GM19395 (cell line): ENCODE measurements at regions not wholly inside any gene's neighbourhood (a gene's known extent, or its start where the extent isn't known, plus 50 kb on each side); places are given as distances from the start of the nearest gene placed in this dataset.
A peak's percentile ranks its signal among the peaks of the same experiment; 100 is the strongest.

Experiments used
- ATAC-seq: cut with Tn5 transposase; IDR thresholded peaks from one replicate; pipeline ENCODE4 v1.9.1; 2021; ENCODE audit warnings: mild to moderate bottlenecking, moderate library complexity; ENCODE audit not compliant: unreplicated experiment

DNA sequence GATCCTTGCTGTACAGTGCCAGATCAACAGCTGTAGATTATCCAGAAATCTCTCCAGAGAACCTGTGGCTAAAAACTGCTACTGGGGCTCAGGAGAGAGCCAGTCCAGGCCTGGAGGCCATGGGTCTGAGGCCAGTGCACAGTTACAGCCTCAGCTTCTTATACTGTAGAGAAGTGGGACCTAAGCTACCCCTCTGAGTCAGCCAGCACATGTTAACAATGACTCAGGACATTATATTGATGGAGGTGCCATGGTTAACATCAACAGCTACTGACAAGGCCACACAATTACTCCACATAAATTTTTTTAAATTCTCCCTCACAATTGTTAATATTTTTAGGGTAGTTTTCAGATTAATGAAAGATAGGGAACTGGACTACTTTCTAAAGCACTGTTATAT lies 138.5 kb downstream of the RBM26 start:
- ATAC-seq: no peak

DNA sequence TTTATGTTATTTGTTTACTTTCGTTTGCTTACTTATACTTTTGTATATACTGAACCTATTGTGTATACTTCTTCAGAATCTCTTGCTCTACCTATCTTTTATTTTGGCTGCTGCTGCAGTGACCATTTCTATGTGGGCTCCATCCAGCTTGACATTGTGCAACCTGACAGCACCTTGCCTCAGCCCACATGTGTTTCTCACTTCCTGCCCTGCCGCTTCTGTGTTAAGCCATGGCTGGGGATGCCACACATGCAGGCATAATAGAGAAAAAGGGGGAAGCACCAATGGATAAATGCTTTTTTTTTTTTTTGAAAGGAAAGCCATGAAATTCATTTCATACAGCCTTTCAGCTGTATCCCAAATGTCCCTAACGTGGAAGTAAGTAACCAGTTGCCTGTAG lies 147.6 kb downstream of the RBM26 start:
- peak; percentile 93 for ATAC-seq

DNA sequence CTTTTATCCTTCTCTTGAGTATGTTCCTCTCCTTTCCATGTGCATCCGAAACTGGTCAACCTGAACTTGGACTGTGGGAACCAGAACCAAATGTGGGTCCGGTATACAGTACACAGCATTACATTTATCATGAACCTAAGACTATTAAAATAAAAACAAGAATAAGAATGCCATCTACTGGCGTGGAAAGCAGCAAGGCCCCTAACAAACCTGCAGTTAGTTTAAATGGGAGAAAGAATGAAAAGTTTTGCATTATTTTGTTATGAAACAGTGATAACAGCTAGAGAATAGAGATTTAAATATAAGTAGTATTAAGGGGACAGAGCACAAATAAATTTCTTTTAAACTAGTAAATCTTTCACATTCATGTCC lies 159.5 kb downstream of the RBM26 start:
- ATAC-seq: peak; percentile 35

DNA sequence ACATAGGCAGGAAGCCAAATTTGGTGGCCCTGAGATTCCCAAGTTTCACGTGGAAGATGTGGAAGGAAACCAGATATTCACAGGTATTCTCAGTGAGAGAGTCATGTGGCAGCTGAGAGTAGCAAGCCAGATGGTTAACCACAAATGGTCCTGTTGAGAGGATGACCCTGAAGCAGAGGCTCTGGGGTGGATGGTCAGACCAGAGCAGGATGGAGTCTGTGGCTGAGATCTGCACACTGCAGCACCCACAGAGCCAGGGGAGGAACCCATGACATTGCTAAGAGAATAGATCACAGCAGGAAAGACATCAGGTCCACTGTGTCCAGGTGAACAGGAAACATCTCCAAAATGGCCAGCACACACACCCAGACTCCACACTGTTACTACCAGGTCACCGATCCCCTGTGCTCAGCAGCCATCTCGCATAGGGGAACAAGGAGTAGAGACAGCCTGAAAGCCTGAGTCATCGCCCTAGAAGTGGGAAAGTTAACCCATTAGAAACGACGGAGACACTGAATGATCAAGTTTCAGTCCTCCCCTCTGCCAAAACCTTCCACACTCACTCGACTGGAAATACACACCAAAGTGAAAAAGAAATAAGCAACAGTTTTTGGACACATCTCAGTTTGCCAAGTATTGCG lies 160.0 kb downstream of the RBM26 start:
- ATAC-seq: peak; percentile 63

DNA sequence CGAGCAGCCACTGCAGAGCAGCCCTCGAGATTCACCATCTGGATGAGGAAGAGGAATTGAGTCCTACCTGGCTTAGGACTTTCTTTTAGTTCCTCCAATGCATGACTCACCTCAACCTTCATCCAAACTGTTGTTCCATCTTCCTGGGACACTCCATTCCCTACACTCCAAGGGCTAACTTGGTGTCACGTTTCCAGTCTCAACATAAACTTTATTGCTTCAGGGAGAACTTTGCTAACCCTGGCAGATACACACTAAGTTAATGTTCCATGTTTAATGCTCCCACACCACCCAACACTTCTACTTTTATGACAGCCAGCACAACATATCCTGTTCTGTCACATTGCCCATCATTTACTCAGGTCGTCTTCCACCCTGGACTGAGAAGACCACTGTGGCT lies 164.4 kb downstream of the RBM26 start:
- no peak for ATAC-seq

DNA sequence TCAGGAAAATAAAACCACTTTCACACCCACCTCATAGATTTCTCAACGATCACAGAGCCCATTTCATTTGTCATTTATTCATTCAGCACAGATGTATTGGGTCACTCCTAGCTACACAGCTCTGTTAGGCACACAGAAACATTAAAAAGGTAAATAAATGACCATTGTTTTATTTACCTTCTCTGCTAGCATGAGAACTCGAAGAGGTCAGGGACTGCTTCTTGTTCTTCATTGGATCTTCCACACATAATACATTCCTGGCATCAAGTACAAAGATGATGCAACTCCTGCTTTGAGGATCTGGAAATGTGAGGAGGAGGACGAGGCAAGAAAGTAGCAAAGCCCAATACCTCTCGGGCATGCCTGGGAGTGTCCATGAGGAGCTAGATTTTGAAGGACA lies 168.1 kb downstream of the RBM26 start:
- no peak for ATAC-seq

DNA sequence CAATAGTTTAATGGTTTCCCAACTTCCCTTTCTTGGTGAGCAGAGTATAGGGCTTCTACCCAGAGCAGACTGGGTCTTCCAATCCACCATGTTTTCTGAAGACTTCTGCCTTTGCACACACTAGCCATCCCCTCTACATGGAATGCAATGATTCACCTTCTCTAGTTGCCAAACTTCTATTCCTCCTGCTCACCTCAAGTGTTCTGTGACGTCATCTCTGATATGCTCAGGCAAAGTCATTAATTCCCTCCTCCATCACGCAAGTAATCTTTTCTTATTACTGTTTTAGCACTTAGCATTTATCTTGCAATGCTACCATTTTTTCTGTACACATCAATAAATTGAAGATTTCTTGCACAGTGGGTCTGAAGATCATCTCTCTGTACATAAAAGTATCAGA lies 174.2 kb downstream of the RBM26 start:
- no peak for ATAC-seq

DNA sequence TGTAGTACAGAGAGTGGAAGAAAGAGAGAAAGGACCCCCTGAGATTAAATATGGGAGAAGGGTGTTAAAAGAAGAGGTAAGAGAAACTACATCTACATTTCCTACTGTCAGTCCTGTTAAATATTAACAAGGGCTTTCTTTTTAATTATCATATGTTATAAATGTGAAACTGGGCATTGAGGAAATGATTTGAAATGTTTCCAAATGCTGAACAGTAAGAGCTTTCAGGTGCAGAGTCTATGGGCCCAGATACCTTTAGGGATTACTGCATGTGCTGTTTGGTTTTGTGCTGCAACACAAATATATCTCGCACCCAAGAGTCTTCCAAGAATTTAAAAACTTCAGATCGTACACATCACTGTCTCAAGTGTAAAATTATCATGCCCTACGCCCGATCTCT lies 176.3 kb downstream of the RBM26 start:
- ATAC-seq: no peak

DNA sequence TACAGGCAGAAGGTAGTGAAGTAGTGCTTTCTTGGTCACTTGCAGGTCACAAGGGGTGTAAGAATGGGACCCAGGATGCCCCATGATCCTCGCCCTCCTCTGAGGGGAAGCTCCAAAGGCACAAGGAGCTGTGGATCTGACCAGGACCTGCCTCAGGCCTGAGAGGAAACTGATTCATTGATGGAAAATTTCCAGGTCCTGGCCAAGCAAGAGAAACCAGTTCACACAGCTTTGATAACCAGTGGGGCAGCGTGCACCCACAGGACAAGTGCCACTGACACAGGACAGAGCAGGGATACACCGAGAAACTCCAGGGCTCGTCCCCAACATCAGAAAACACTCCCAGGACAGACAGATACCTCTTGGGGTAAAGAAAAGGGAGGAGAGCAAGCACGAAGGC lies 177.1 kb downstream of the RBM26 start:
- no peak for ATAC-seq

DNA sequence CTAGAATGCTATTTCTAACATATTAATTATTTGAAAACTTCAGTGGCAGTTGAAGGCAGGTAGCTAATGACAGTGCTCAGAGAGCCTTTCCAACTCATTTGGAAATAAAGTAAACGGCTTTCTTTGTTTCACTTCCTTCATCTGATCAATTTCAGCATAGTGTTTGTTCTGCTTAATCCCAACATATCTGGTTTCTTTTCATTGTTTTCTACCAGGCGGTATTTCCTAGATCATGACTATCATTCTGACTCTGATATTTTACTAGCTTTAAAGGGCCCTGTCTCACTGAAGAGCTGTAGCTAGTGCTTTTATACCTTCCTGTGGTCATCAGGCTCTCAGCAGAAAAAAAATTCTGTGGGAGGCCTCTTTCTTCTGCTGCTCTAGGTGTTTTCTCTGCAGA lies 178.6 kb downstream of the RBM26 start:
- peak; percentile 88 for ATAC-seq

DNA sequence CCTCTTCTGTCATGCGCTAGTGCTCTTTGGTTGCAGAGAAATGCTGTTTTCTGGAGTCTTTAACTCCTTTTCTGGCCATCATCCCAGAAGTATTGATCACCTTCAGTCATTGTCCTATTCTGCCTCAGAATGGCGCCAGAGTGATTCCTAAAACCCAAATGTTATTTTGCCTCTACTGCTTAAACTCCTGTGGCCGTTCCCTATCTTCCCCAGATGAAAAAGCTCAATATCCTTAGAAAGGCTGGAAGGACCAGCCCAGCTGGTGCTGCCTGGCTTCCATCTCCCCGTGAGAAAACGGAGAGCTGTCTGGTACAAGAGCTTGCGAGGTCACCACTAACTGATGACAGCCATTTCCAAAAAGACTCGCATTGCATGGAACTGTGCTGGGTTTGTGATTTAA lies 179.1 kb downstream of the RBM26 start:
- peak; percentile 34 for ATAC-seq

DNA sequence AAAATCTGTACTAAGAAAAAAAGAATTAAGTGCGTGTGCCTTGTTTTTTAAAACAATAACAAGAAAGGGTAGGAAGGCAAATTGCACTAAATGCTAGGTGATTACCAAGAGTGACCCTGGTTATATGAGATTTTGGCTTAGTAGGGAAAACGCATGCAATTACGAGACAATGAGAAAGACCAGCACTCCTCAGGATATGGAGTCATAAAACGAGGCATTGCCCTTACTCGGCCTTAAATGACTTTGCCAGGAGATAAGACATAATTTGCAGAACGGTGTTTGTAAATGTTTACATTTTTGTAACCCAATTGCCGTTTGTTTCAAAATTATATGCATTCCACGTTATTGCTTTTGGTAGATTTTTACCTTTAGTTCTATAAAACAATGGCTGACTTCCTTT lies 179.8 kb downstream of the RBM26 start:
- no peak for ATAC-seq

DNA sequence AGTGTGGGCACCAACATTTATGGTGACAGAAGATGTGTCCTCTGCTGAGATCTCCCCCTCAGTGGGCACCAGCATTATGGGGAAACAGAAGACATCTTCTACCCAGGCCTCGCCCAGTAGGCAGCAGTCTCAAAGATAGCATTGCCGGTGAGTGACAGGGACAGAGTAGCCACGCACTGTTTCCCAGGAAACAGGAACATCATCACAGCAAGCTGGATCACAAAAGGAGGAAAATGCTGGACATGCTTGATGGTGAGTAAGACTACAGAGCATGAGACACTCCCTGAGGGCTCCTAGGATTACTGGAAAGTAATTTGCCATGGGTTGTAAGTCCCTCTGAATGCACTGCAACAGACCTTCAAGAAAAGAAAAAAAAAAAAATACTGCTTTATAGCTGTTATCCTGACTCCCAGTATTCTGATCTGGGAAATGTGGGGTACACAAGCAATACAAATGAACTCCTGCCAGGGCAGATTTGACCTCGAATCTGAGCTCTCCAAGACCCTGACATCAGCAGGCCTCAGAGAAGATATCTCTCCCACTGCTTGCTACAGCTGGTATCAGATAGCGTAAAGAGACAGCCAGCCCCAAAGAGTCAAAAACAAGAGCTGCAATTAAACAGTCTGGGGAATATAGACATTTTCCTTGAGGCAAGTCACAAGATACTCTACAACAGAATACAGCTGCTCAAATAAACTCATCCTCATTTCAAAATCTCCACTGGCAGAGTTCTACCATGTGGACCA lies 180.4 kb downstream of the RBM26 start:
- no peak for ATAC-seq

DNA sequence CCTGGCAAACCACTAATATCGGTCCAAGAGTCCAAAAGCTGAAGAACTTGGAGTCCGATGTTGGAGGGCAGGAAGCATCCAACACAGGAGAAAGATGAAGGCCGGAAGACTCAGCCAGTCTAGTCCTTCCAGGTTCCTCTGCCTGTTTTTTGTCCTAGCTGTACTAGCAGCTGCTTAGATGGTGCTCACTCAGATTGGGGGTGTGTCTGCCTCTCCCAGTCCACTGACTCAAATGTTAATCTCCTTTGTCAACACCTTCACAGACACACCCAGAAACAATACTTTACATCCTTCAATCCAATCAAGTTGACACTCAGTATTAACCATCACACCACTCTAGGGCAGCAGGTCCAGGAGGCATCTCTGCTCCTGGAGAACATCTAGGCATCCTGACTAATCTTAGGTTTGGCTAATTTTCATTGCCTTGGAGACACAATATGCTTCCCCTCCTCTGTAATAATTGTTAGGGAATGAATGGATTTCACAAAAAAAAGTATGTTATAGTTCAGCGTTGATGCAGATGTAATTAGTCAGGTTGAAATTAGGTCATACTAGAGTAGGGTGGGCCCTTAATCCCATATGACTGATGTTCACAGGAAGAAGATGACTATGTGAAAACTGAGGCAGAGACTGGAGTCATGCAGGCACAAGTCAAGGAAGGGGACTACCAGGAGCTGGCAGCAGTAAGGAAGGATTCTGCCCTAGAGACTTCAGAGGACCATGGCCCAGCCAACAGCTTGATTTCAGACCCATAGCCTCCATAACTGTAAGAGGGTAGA lies 183.4 kb downstream of the RBM26 start:
- ATAC-seq: no peak

DNA sequence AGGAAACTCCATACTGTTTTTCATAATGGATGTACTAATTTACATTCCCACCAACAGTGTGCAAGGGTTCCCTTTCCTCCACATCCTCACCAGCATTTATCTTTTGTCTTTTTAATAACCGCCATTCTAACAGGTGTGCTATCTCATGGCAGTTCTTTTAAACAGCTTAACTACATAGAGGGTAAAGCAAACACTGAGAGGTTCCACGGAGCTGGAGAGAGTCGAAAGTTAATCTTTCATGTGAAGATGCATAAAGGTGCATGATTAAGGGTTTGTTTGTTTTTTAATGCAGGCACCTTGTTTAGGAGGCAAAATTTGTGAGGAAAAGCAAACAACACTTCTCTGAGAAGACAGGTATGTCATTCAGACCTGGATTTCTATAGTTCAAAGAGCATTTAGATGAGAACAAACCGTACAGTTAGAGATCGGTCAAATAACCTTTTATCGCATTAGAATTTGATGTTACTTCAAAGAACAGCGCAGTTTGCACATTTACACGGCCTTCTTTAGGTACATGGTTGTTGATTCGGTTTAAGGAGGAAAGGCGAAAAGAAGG lies 193.9 kb downstream of the RBM26 start:
- no peak for ATAC-seq

DNA sequence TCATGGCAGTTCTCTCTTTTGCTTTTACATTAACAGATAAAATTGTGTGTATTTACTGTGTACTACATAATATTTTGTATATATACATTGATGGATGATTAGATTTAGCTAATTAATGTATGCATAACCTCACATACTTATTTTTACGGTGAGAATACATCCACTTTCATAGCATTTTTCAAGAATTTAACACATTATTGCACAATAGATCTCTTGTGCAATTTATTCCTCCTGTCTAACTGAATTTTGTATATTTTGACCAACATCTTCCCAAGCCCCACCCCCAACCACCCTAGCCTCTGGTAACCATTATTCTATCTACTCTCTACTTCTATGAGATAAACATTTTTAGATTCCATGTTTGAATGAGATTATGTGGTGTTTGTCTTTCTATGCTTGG lies 194.7 kb downstream of the RBM26 start:
- no peak for ATAC-seq

DNA sequence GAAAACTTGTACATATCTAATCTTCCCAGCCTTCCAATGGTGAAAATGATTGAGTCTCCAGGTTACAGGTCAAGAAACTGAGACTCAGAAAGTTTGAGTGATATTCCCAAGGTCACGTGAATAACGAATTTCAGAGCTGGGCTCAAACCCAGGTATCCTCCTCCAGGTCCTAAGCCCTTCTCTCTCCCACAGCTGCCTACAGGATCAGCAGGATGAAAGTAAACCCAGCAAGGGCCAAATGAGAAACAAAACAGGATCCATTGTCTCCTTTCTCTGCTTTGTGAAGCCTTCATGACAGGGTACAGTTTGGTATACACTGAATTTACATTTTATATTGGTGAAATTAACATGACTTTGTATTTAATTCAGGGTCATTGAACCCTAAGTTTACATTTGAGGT lies 208.1 kb downstream of the RBM26 start:
- ATAC-seq: no peak

DNA sequence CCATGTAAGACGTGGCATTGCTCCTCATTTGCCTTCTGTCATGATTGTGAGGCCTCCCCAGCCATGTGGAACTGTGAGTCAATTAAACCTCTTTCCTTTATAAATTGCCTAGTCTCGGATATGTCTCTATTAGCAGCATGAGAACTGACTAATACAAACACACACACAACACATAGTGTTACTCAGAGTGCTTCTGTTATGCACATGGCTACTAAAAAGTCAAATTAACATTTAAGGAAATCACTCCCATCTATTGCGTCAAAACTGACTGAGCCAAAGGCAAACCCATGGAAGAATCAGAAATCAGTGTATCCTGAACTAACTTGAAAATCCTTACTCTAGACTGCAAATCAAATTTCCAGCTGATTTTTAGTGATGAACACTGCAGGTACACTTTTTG lies 209.2 kb downstream of the RBM26 start:
- ATAC-seq: no peak

DNA sequence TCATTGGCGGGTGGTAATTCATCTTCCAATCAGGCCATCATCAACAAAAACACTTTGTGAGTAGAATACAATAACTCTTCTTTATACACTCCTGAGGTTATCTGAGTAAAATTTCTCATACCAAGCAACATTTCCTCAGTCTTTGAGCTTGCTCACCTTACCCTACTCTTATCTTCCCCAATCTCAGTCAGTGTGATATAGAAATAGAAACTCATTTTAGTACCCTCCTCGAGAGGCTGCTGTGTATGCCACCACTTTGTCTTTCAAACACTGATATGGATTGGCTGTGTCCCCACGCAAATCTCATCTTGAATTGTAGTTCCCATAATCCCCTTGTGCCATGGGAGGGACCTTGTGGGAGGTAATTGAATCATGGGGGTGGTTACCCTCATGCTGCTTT lies 209.7 kb downstream of the RBM26 start:
- ATAC-seq: no peak

DNA sequence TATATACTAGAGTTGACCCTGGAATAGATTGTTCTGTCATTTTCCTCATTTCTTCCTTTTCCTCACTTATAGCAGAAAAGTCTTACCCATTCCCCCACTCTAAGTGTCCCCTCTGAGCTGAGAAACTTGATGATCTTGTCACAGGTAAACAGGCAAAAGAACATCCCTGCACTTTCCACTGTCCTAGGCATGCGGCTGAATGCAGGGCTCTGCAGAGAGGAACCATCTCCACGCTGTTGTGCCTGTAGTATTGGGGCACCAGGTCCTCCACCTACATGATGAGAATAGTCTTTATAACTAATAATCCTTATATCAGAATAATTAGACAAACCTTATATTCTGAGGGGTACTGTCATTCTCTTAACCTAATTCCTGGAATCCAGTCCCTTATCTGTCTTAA lies 211.3 kb downstream of the RBM26 start:
- ATAC-seq: peak; percentile 45

DNA sequence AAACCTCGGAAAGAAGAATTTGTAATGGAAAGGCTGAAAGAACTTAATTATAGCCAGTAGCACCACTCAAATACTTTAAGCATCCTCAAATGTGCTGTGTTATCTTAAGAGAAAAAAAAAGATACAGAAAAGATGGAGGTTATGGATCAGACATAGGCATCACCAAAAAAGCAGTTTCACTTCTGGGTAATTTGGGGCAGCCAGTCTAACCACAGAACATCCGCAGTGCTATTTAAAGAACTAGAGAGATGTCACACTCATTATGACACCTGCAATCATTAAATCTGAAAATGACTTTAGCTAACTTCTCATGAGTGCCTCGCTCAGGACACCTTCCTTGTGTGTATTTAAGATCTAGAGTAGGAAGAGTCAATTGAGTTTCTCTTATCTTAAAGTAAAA lies 211.8 kb downstream of the RBM26 start:
- ATAC-seq: peak; percentile 95

DNA sequence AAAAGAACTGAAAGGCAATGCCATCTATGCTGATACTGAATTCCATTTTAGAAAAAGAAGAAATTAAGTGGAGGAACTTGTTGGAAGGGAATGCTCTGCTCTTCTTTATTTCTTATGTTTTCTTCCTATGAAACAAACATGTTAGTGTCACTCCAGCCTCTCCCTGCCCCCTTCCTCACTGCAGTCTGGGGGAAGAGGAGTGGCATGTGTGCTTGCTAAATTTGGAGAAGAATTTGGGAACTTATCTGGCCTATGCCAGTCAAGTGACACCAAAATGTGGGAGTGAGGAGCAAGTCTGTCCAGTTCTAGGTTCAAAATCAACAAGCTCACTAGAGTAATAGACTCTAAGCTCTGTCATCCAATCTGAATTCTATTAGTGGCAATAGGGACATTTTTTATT lies 214.6 kb downstream of the RBM26 start:
- ATAC-seq: no peak
